Upper lobe of left lung (tissue), 4 donors: ENCODE measurements at regions not wholly inside any gene's neighbourhood (a gene's known extent, or its start where the extent isn't known, plus 50 kb on each side); places are given as distances from the start of the nearest gene placed in this dataset.

ENCODE experiments used
- CTCF ChIP-seq, 6 experiments: fragments of 450-650 bp in 4 of 6; fragments of 200-600 bp in 2 of 6; sonication (generic) in 2 of 6; IDR thresholded peaks; one replicate each; pipeline ENCODE4 v1.5.1; 2016 to 2019; ENCODE audit warnings: antibody characterized with exemption in 6 of 6
- POLR2AphosphoS5 ChIP-seq, 2 donors: sonication (generic); formaldehyde crosslinking; IDR thresholded peaks; one replicate each; pipeline ENCODE4 v1.5.1; 2017; ENCODE audit warnings: antibody characterized with exemption in 2 of 2

- TF ChIP-seq CTCF (IDR thresholded peaks at IDR 0.05) (no peak), POLR2AphosphoS5 (IDR thresholded peaks at IDR 0.05) (no peak)
Measured at GRCh38 chr20:11483697-11484096, 434.0 kb upstream of the BTBD3 start.
